ENCODE measurements at regions not wholly inside any gene's neighbourhood (a gene's known extent, or its start where the extent isn't known, plus 50 kb on each side); places are given as distances from the start of the nearest gene placed in this dataset.

DNA sequence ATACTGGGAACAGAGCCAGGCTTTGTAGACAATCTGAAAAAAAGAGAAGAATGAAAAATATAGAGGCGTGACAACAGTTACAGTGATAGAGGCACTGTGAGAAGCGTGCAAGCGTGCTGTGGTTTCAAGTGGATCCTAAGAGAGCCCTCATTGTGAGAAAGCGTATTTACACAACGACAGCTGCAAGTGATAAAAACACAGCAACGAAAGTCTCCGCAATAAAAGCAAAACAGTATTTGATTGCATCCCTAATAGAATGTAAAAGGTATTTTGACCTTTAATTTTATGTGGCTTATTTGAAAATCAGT lies 642.7 kb upstream of the ARGLU1 start:
- ChIA-PET POLR2A (no interaction called here), CTCF (interaction anchor here (0.5 to 4.1 kb wide), 5 partner anchors 8 to 945 kb away, joined by 3 to 24 read pairs (median 6); no protein-coding TSS in a partner anchor)
- Histone ChIP-seq H3K9me3 (ENCODE audit: control insufficient read depth, insufficient read depth, low read depth, low read length) (no peaks in the 10 kb centered on the region), H3K4me3 (ENCODE audit: low read depth, low read length) (no peak overlapping the region), H3K36me3 (ENCODE audit: control insufficient read depth in 2 of 2, insufficient read depth in 1 of 2, low read length in 2 of 2) (no peaks in the 10 kb centered on the region), H3K27ac (ENCODE audit: extremely low read depth, low read depth, low read length) (no peak overlapping the region), H3K4me1 (ENCODE audit: control insufficient read depth, insufficient read depth, low read length) (no peaks in the 10 kb centered on the region)
- no peak for TF ChIP-seq ZNF184 (tag by site-specific recombination; IDR thresholded peaks at IDR 0.05)
- no peak for TF ChIP-seq TRIM28 (IDR thresholded peaks at IDR 0.05; ENCODE audit: borderline replicate concordance, low read length)
- TF ChIP-seq ZNF626 (tag by site-specific recombination; IDR thresholded peaks at IDR 0.05), result no peak
- no peak for TF ChIP-seq KLF7 (tag by site-specific recombination; IDR thresholded peaks at IDR 0.05; ENCODE audit: borderline replicate concordance)
- no peak for TF ChIP-seq KLF8 (tag by site-specific recombination; IDR thresholded peaks at IDR 0.05)

- Histone ChIP-seq H3K4me3 (ENCODE audit: low read depth, low read length) (no peak overlapping the region), H3K27ac (ENCODE audit: extremely low read depth, low read depth, low read length) (no peak overlapping the region), H3K9me3 (ENCODE audit: control insufficient read depth, insufficient read depth, low read depth, low read length) (no peaks in the 10 kb centered on the region), H3K36me3 (ENCODE audit: control insufficient read depth in 2 of 2, insufficient read depth in 1 of 2, low read length in 2 of 2) (no peaks in the 10 kb centered on the region), H3K4me1 (ENCODE audit: control insufficient read depth, insufficient read depth, low read length) (no peaks in the 10 kb centered on the region)
- ChIA-PET POLR2A (no interaction called here), CTCF (interaction anchor here (0.6 to 4.1 kb wide), 6 partner anchors 8 to 1376 kb away, joined by 3 to 24 read pairs (median 4); no protein-coding TSS in a partner anchor)
- no peak for TF ChIP-seq BCL11A (tag by site-specific recombination; IDR thresholded peaks at IDR 0.05; ENCODE audit: low read depth)
- TF ChIP-seq, protein P1, sequence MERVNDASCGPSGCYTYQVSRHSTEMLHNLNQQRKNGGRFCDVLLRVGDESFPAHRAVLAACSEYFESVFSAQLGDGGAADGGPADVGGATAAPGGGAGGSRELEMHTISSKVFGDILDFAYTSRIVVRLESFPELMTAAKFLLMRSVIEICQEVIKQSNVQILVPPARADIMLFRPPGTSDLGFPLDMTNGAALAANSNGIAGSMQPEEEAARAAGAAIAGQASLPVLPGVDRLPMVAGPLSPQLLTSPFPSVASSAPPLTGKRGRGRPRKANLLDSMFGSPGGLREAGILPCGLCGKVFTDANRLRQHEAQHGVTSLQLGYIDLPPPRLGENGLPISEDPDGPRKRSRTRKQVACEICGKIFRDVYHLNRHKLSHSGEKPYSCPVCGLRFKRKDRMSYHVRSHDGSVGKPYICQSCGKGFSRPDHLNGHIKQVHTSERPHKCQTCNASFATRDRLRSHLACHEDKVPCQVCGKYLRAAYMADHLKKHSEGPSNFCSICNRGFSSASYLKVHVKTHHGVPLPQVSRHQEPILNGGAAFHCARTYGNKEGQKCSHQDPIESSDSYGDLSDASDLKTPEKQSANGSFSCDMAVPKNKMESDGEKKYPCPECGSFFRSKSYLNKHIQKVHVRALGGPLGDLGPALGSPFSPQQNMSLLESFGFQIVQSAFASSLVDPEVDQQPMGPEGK (tag by site-specific recombination; IDR thresholded peaks at IDR 0.05), result no peak
- no peak for TF ChIP-seq ZNF549 (tag by site-specific recombination; IDR thresholded peaks at IDR 0.05)
- no peak for TF ChIP-seq RBAK (tag by site-specific recombination; IDR thresholded peaks at IDR 0.05)
- no peak for TF ChIP-seq ZNF513 (tag by site-specific recombination; IDR thresholded peaks at IDR 0.05)
- no peak for TF ChIP-seq ZNF555 (tag by site-specific recombination; conservative IDR thresholded peaks at IDR 0.05)
Measured at GRCh38 chr13:107209824-107210722, 642.1 kb upstream of the ARGLU1 start.

GRCh38 chr13:107208889-107209288 lies 641.0 kb upstream of the ARGLU1 start:
- H3K36me3 ChIP-seq (ENCODE audit: control insufficient read depth in 2 of 2, insufficient read depth in 1 of 2, low read length in 2 of 2), result no peaks in the 10 kb centered on the region
- ChIA-PET CTCF (interaction anchor here (1.0 to 4.1 kb wide), 3 partner anchors 97 to 443 kb away, joined by 3 to 24 read pairs (median 3); no protein-coding TSS in a partner anchor), POLR2A (no interaction called here)
- no peak overlapping the region for H3K4me3 ChIP-seq (ENCODE audit: low read depth, low read length)
- no peaks in the 10 kb centered on the region for H3K4me1 ChIP-seq (ENCODE audit: control insufficient read depth, insufficient read depth, low read length)
- H3K27ac ChIP-seq (ENCODE audit: extremely low read depth, low read depth, low read length), result no peak overlapping the region
- H3K9me3 ChIP-seq (ENCODE audit: control insufficient read depth, insufficient read depth, low read depth, low read length), result no peaks in the 10 kb centered on the region
- no peak for TF ChIP-seq PRDM1 (tag by site-specific recombination; IDR thresholded peaks at IDR 0.05)
- no peak for TF ChIP-seq ZFP41 (tag by site-specific recombination; IDR thresholded peaks at IDR 0.05; ENCODE audit: borderline replicate concordance)
- TF ChIP-seq CTCF (tag by site-specific recombination; IDR thresholded peaks at IDR 0.05), result no peak
- TF ChIP-seq, protein P2, sequence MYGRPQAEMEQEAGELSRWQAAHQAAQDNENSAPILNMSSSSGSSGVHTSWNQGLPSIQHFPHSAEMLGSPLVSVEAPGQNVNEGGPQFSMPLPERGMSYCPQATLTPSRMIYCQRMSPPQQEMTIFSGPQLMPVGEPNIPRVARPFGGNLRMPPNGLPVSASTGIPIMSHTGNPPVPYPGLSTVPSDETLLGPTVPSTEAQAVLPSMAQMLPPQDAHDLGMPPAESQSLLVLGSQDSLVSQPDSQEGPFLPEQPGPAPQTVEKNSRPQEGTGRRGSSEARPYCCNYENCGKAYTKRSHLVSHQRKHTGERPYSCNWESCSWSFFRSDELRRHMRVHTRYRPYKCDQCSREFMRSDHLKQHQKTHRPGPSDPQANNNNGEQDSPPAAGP (tag by site-specific recombination; IDR thresholded peaks at IDR 0.05), result no peak
- TF ChIP-seq ZNF76 (tag by site-specific recombination; IDR thresholded peaks at IDR 0.05; ENCODE audit: borderline replicate concordance, low read depth), result no peak
- TF ChIP-seq, protein P3, sequence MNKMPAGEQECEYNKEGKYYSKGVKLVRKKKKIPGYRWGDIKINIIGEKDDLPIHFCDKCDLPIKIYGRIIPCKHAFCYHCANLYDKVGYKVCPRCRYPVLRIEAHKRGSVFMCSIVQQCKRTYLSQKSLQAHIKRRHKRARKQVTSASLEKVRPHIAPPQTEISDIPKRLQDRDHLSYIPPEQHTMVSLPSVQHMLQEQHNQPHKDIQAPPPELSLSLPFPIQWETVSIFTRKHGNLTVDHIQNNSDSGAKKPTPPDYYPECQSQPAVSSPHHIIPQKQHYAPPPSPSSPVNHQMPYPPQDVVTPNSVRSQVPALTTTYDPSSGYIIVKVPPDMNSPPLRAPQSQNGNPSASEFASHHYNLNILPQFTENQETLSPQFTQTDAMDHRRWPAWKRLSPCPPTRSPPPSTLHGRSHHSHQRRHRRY (tag by site-specific recombination; IDR thresholded peaks at IDR 0.05), result no peak
- no peak for TF ChIP-seq ZNF133 (tag by site-specific recombination; IDR thresholded peaks at IDR 0.05)
- no peak for TF ChIP-seq ZNF777 (tag by site-specific recombination; IDR thresholded peaks at IDR 0.05; ENCODE audit: borderline replicate concordance)
- no peak for TF ChIP-seq BCL11A (tag by site-specific recombination; IDR thresholded peaks at IDR 0.05; ENCODE audit: low read depth)
- no peak for TF ChIP-seq ZNF785 (tag by site-specific recombination; IDR thresholded peaks at IDR 0.05)
